ENCODE measurements at regions not wholly inside any gene's neighbourhood (a gene's known extent, or its start where the extent isn't known, plus 50 kb on each side); places are given as distances from the start of the nearest gene placed in this dataset.

DNA sequence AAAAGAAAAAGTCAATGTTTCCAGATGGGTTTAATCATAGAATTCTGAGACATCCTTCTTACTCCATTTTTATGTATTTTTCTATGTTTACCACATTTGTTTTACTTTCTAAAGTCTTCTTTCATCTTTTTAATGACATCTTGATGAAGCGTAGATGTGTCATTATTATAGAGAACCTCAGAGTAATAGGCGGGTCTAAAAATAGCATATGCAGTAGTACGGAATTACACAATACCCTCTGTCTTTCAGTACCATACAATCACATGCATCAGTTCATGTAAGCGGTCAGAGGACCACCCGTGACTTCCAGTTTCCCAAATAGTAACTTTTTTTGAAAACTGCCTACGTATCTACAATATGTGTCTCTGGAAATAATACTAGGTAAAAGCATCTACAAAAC lies 224.0 kb downstream of the PLOD2 start:
- H3K27me3 Mint-ChIP-seq (ENCODE audit: unreplicated experiment): no peaks in the 10 kb centered on the region
- CTCF ChIA-PET: no interaction called here
- H3K4me1 Mint-ChIP-seq (ENCODE audit: low read depth, unreplicated experiment): peaks cover 3% of the 10 kb centered on the region
- no peak overlapping the region for H3K4me3 Mint-ChIP-seq (ENCODE audit: low read depth, unreplicated experiment)
- no peaks in the 10 kb centered on the region for H3K9me3 Mint-ChIP-seq (ENCODE audit: low read depth, unreplicated experiment)
- no peak for TF ChIP-seq CTCF (IDR thresholded peaks at IDR 0.05; ENCODE audit: unreplicated experiment)
- H3K27ac Mint-ChIP-seq (ENCODE audit: unreplicated experiment): no peak overlapping the region
- no TSS peak for BruUV-seq (replicated peaks)
- H3K36me3 Mint-ChIP-seq (ENCODE audit: insufficient read depth, unreplicated experiment): no peaks in the 10 kb centered on the region
- DNase-seq: no peak
- intact Hi-C loops (cut with micrococcal nuclease; ENCODE audit: unreplicated experiment): no loop called here

DNA sequence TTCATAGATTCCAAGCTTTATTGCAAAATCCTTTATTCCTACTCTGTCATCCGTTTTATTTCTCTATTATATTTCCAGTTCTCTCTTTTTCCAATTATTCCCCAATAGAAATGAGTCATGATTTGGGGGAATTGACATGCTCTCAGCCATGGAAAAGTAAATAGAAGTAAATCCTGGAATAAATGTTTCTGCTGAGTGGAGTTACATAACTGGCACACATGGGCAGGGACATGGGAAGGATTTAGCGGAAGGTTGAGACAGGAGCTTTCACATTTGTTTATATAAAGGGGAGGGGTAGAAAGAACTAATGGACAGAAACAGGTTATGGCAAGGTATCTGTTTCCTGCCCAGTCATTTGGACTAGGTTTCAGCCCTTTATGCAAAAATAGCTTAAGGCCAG lies 221.6 kb downstream of the PLOD2 start:
- H3K4me1 Mint-ChIP-seq (ENCODE audit: low read depth, unreplicated experiment): peaks cover 7% of the 10 kb centered on the region
- H3K36me3 Mint-ChIP-seq (ENCODE audit: insufficient read depth, unreplicated experiment): no peaks in the 10 kb centered on the region
- no TSS peak for BruUV-seq (replicated peaks)
- CTCF ChIA-PET: no interaction called here
- H3K9me3 Mint-ChIP-seq (ENCODE audit: low read depth, unreplicated experiment): no peaks in the 10 kb centered on the region
- no peak overlapping the region for H3K4me3 Mint-ChIP-seq (ENCODE audit: low read depth, unreplicated experiment)
- no peak for DNase-seq
- intact Hi-C loops (cut with micrococcal nuclease; ENCODE audit: unreplicated experiment): no loop called here
- H3K27ac Mint-ChIP-seq (ENCODE audit: unreplicated experiment): no peak overlapping the region
- no peaks in the 10 kb centered on the region for H3K27me3 Mint-ChIP-seq (ENCODE audit: unreplicated experiment)
- TF ChIP-seq CTCF (IDR thresholded peaks at IDR 0.05; ENCODE audit: unreplicated experiment): no peak

DNA sequence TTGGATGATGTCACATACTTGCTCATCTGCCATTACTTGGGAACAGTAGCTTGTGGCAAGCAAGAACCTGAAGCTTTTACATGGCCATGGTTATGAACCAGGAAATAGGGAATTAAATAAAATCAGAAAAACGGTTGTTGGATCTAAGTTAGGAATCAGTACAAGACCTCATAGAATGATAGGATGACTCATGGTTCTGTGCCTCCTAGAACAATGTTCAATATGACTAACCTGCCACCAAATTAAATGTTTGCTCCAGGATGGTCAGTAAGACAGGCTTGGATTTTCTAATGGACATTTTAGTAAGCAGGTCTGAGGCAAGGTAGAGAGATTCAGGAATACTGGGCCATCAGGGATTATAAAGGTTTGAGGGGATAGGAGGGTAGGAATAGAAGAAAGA lies 218.9 kb downstream of the PLOD2 start:
- intact Hi-C loops (cut with micrococcal nuclease; ENCODE audit: unreplicated experiment): no loop called here
- Mint-ChIP-seq H3K27me3 (ENCODE audit: unreplicated experiment) (no peaks in the 10 kb centered on the region), H3K4me3 (ENCODE audit: low read depth, unreplicated experiment) (no peak overlapping the region), H3K4me1 (ENCODE audit: low read depth, unreplicated experiment) (peaks cover 7% of the 10 kb centered on the region), H3K36me3 (ENCODE audit: insufficient read depth, unreplicated experiment) (no peaks in the 10 kb centered on the region), H3K27ac (ENCODE audit: unreplicated experiment) (no peak overlapping the region), H3K9me3 (ENCODE audit: low read depth, unreplicated experiment) (no peaks in the 10 kb centered on the region)
- CTCF ChIA-PET: interaction anchor here (1.1 to 1.2 kb wide), 2 partner anchors 16 to 27 kb away, joined by 3 read pairs; no protein-coding TSS in a partner anchor
- no TSS peak for BruUV-seq (replicated peaks)
- no peak for TF ChIP-seq CTCF (IDR thresholded peaks at IDR 0.05; ENCODE audit: unreplicated experiment)
- no peak for DNase-seq

GRCh38 chr3:145943952-145944351 lies 217.0 kb downstream of the PLOD2 start:
- no peak for DNase-seq
- no peak for TF ChIP-seq CTCF (IDR thresholded peaks at IDR 0.05; ENCODE audit: unreplicated experiment)
- Mint-ChIP-seq H3K27me3 (ENCODE audit: unreplicated experiment) (no peaks in the 10 kb centered on the region), H3K27ac (ENCODE audit: unreplicated experiment) (no peak overlapping the region), H3K36me3 (ENCODE audit: insufficient read depth, unreplicated experiment) (no peaks in the 10 kb centered on the region), H3K4me1 (ENCODE audit: low read depth, unreplicated experiment) (peaks cover 7% of the 10 kb centered on the region), H3K4me3 (ENCODE audit: low read depth, unreplicated experiment) (no peak overlapping the region), H3K9me3 (ENCODE audit: low read depth, unreplicated experiment) (no peaks in the 10 kb centered on the region)
- intact Hi-C loops (cut with micrococcal nuclease; ENCODE audit: unreplicated experiment): no loop called here
- CTCF ChIA-PET: no interaction called here
- no TSS peak for BruUV-seq (replicated peaks)

DNA sequence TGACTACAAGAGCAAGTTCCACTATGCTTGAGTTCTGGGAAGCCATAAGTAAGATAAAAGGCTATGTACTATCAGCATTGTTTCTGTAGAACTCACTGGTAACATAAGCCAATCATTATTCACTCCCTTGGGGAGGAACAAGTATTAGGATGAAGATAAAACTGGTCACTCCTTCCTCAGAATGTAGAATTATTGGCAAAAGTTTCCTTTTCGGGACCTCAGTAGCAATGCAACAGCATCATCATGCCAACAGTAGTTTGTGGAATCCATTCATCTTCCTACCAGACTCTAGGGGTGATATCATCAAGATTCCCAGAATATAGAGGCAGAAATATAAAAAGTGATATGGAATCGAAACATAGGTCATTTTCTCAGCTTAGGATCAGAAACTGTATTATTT lies 209.5 kb downstream of the PLOD2 start:
- CTCF ChIA-PET: no interaction called here
- Mint-ChIP-seq H3K36me3 (ENCODE audit: insufficient read depth, unreplicated experiment) (no peaks in the 10 kb centered on the region), H3K9me3 (ENCODE audit: low read depth, unreplicated experiment) (no peaks in the 10 kb centered on the region), H3K27me3 (ENCODE audit: unreplicated experiment) (no peaks in the 10 kb centered on the region), H3K27ac (ENCODE audit: unreplicated experiment) (no peak overlapping the region), H3K4me1 (ENCODE audit: low read depth, unreplicated experiment) (no peaks in the 10 kb centered on the region), H3K4me3 (ENCODE audit: low read depth, unreplicated experiment) (no peak overlapping the region)
- no peak for TF ChIP-seq CTCF (IDR thresholded peaks at IDR 0.05; ENCODE audit: unreplicated experiment)
- no TSS peak for BruUV-seq (replicated peaks)
- intact Hi-C loops (cut with micrococcal nuclease; ENCODE audit: unreplicated experiment): no loop called here
- DNase-seq: no peak

Measured in Calu3 (cell line).